CD1c-positive myeloid dendritic cell (primary cell): ENCODE measurements at regions not wholly inside any gene's neighbourhood (a gene's known extent, or its start where the extent isn't known, plus 50 kb on each side); places are given as distances from the start of the nearest gene placed in this dataset.

Source experiments
- DNase-seq: peaks from one replicate; pipeline ENCODE4 v3.0.0-alpha.2; 2016; ENCODE audit errors: extremely low spot score

DNA sequence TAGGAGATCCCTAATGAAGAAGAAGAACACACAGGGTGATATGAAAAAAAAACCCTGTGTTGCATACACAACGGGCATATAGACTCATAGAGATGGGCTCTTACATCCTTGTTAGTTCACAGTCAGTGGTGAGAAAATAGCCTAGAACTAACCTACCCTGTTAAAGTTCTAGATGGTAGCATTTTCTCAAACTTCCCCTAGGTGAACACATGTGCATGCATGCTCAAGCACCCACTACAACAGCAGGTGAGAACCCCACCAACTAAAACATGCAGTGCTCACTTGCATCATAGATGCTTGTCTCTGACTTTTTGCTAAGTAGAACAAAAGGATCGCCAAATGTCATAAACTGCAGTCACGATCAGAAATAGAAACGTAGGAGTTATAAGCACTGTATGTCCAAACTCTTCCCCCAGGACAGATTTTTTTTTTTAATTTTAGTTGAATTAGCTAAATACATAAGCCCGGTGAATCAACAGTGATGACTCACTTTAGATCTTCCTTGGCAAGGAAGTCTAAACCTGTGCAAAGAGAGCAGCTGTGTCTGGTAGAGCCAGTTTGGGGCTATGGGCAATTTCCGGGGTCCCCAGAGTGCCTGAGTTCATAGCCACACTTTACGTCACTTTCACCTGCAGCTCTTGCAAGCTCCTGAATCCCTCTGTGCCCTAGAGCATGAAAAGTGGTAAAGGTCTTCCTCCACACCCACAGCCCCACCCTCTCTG is 96.2 kb upstream of the SEMA6D start:
- no peak for DNase-seq

DNA sequence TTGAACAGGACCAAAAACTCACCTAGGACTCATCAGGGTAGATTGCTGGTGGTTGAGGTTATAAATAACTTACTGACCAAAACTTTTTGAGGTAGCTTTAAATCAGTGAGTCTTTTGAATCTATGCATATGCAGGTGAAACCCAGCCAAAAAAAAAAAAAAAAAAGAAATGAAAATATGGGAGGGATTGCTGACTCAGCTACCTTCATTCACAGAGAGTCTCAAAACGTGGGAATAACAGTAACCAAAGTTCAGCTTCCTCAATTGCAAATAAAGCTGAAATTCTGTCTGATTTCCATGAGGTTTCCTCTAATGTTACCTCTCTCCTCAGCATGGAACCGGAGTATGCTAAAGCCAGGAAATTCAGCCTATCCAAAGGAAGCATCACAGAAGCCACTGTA is 95.2 kb upstream of the SEMA6D start:
- no peak for DNase-seq

DNA sequence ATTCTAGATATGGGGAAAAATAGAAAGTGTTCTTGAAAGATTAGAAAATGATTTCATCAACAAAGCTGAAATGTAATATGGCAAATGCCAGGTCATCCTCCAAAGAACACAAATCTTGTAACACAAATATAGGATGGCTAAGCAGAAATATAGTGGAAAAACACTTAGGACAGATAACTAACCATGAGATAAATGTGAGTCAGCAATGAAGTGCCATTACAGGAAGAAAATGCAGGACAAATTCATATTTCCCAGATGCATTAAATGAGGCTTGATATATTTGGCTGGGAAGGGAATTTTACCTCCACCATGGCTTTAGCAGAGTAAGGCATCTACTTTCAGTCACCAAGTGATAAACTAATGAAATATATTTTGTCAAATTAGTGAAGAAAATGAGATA is 92.8 kb upstream of the SEMA6D start:
- no peak for DNase-seq

DNA sequence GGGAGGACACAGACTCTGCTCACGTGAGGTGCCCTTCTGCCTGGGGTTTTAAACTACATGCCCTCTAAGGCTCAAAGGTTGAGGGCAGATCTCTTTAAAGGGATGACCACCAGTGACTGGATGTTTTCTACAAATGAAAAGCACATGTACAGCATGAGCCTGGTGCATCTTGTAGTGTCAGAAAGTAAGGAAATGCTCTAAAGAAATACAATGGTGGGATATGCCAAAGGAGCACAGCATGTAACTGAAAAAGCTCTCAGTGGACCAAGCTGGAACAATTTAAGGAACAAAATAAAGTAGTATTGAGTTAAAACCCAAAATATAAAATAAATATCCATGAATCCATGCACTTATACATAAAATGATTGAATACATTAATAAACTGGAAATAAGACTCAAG is 78.3 kb upstream of the SEMA6D start:
- no peak for DNase-seq

DNA sequence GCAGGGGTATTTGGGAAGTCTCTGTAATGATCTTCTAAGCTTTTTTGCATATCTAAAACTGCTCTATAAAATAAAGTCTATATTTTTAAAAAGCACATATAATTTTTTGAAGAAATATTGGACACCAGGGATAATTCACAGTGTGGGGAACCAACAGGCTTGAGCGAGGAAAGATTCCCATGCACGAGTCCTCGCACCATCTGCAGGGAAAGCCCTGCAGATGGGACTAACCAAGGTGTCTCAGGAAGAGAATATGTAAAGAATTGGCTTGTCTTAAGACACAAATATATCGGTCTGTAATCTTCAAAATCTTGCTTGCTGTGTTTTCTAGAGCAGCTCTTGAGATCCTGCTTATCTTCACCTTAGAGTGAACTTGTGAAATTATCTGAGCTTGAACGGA is 77.2 kb upstream of the SEMA6D start:
- DNase-seq = no peak

DNA sequence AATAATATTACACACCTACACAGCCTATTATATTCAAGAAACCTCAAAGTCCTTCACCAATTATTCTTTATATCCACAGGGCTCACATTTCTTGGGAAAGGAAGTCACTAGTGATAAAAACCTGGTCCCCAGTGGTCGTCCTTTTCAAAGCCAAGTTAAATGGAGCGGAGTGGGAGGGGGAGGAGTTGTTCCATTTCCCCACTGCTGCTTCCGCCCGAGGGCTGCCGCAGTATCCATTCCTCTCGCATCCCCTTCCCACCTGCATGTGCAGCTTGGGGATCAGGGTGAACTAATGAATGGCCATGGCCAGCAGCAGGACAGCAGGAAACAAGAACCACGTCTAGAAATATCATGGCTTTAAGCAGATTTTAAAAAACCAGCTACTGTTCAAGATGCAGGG is 76.4 kb upstream of the SEMA6D start:
- no peak for DNase-seq

DNA sequence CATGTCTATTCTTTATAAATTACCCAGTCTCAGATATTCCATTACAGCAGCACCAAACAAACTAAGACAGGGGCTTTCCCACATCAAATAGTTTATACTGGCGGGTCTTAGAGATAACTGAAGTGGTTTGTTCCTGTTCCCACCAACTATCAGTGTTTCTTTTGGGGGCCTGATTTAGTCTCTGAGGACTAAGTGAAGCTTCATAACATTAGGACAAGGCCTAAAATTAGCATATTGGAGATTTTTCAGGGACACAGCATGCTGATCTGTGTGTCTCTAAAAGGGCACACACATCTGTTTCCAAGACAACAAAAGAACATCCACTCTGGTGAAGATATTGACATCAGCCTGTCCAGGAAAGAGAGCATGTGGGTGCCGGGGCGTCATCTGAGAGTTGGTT is 72.6 kb upstream of the SEMA6D start:
- no peak for DNase-seq

DNA sequence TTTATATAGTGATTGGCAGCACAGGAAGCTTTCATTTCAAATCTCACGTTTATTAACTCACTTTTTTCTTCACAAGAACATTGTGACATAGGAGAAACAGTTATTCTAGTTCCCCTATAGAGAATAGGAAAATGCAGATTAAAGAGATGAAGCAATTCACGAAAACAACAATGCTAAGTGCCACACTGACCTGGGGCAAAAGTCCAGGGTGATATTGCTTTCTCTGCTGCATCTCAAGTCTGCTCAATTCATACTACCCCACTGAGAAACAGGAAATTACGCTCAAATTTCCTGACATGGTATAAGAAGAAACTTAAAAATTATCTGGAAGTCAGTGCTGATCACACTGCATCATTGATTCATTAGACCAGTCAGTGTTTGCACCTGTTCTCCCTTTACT is 66.7 kb upstream of the SEMA6D start:
- no peak for DNase-seq

DNA sequence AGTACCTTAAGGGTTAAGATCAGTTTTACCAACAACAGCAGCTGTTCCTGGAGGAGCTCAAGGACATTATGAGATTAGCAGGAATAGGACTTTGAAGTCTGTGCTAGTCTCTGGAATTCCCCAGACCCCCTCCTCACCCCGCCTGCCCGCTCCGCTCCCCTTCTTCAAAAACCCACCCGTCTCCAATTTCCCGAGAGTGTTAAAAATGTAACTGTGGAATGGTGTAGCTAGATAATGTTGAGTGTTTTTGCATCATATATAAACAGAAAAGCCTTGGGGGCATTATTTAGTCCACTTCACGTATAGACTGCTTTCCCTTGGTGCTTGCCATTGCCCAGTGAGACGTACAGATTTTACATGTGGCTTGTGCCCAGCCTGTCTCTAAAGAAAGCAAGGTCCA is 65.0 kb upstream of the SEMA6D start:
- DNase-seq = no peak

DNA sequence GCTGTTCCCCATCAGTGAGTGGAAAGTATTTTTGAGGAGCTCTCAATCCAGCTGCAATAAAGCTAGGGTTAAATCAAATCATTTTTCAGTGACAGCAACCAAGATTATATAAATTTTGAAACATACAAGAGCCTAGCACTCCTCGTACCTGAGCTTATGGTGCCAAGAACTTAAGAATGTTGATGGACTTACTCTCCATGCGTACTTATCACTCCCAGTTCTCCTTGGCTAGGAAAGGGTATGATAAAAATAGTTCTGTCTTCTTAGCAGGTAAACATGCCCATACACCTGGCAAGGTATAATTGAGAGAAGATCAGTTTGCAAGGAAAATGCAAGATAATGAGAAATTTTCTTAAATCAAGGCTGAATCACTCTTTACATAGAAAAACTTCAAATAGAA is 64.5 kb upstream of the SEMA6D start:
- DNase-seq = no peak

DNA sequence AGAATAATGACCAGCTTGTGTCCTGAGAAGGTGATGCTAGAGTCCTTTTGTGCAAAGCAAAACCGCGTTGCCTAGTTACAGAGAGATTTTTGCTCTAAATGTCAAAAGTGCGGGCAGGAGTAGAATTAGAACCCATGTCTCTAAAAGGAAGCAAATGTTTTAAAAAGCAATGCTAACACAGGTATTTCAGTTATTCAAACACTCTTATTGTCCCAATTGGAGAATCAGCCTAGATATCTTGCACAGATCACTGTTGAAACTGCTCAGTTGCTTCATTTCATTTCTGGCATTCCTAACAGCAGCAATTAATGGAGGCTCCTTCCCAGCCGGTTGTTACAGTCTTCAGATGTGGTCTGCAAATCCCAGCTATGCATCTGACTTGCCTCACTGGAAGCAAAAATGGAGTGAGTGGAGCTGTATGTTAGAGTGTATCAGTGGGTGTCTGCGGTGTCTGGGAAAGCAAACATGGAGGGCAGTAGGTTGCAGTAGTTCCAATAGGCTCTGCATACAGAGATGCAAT is 55.6 kb upstream of the SEMA6D start:
- no peak for DNase-seq

DNA sequence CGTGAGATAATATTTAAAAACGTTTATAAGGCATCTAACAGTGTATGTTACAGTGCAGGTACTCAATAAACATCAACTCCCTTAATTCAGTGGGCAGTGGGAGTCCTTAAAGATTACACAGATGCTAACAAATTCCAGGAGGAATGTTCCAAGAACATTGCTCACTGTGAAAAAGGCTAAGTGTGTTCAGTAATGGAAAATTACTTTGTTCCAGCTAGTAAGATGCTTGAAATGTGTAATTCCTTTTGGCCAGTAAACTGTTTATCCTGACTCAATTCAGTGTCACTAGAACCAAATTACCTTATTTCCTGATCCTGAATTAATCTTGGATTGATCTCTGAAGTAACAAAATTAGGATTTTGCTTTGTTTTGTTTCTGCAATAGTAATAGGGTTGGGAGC is 54.2 kb upstream of the SEMA6D start:
- DNase-seq = no peak
